HK-2 (cell line): ENCODE measurements at regions not wholly inside any gene's neighbourhood (a gene's known extent, or its start where the extent isn't known, plus 50 kb on each side); places are given as distances from the start of the nearest gene placed in this dataset.
"Not testable (repeated sequence)": the region's sequence is repeated elsewhere in the genome, so short reads cannot be mapped to it uniquely, and the experiment has no call there.

Source experiments
- DNase-seq: peaks from one replicate; pipeline ENCODE4 v3.0.0-alpha.2; 2018; ENCODE audit not compliant: unreplicated experiment

- DNase-seq = no peak
Measured at GRCh38 chr12:72865921-72866320, 593.8 kb downstream of the TRHDE start.

- DNase-seq = no peak
Measured at GRCh38 chr12:72869024-72869423, 596.9 kb downstream of the TRHDE start.

GRCh38 chr12:72872238-72872887 lies 600.2 kb downstream of the TRHDE start:
- DNase-seq = no peak

- no peak for DNase-seq
Measured at GRCh38 chr12:72872996-72873395, 600.8 kb downstream of the TRHDE start.

- DNase-seq = no peak
Measured at GRCh38 chr12:72876092-72876491, 603.9 kb downstream of the TRHDE start.

GRCh38 chr12:72888693-72889092 lies 616.5 kb downstream of the TRHDE start:
- no peak for DNase-seq

- no peak for DNase-seq
Measured at GRCh38 chr12:72889791-72890190, 617.6 kb downstream of the TRHDE start.

GRCh38 chr12:72901685-72902084 lies 629.5 kb downstream of the TRHDE start:
- no peak for DNase-seq

GRCh38 chr12:72925716-72926115 lies 653.5 kb downstream of the TRHDE start:
- no peak for DNase-seq

GRCh38 chr12:72931838-72932237 lies 659.7 kb downstream of the TRHDE start:
- DNase-seq = not testable (repeated sequence)

- no peak for DNase-seq
Measured at GRCh38 chr12:72937486-72937885, 665.3 kb downstream of the TRHDE start.

- DNase-seq = no peak
Measured at GRCh38 chr12:72957454-72957853, 685.3 kb downstream of the TRHDE start.

GRCh38 chr12:72966684-72967083 lies 694.5 kb downstream of the TRHDE start:
- DNase-seq = no peak

- no peak for DNase-seq
Measured at GRCh38 chr12:72974954-72975555, 702.9 kb downstream of the TRHDE start.

- no peak for DNase-seq
Measured at GRCh38 chr12:72978999-72979398, 706.8 kb downstream of the TRHDE start.

- DNase-seq = no peak
Measured at GRCh38 chr12:72982356-72982755, 710.2 kb downstream of the TRHDE start.

- DNase-seq = no peak
Measured at GRCh38 chr12:72986963-72987362, 714.8 kb downstream of the TRHDE start.

GRCh38 chr12:72989458-72989947 lies 717.3 kb downstream of the TRHDE start:
- no peak for DNase-seq

GRCh38 chr12:72995029-72995428 lies 722.9 kb downstream of the TRHDE start:
- not testable (repeated sequence) for DNase-seq

GRCh38 chr12:72995616-72996015 lies 723.4 kb downstream of the TRHDE start:
- no peak for DNase-seq

GRCh38 chr12:73001806-73002205 lies 729.6 kb downstream of the TRHDE start:
- not testable (repeated sequence) for DNase-seq

GRCh38 chr12:73002504-73002903 lies 730.3 kb downstream of the TRHDE start:
- DNase-seq = not testable (repeated sequence)

GRCh38 chr12:73009138-73009834 lies 737.1 kb downstream of the TRHDE start:
- not testable (repeated sequence) for DNase-seq
